ENCODE measurements at regions not wholly inside any gene's neighbourhood (a gene's known extent, or its start where the extent isn't known, plus 50 kb on each side); places are given as distances from the start of the nearest gene placed in this dataset.
"Not testable (repeated sequence)": the region's sequence is repeated elsewhere in the genome, so short reads cannot be mapped to it uniquely, and the experiment has no call there.

DNA sequence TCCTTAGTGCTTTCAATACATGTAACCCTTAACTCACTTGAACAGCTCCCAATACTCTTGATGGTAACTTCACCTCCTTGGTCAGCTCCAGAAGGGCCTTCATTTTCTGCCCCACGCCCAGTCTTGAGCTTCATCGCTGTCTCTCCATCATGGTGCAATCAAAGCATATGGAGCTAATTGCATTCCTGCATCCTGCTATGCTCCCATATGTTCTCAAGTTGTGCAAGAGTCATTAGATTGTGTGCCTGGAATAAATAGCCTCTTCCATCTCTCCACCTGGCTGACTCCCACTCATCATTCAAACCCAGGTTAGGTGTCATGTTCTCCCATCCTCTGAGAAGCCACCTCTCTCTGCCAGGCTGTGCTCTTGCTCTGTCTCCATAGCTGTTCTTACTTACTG lies 364.5 kb upstream of the RGPD4 start:
- DNase-seq (ENCODE audit: low spot score), result no peak

DNA sequence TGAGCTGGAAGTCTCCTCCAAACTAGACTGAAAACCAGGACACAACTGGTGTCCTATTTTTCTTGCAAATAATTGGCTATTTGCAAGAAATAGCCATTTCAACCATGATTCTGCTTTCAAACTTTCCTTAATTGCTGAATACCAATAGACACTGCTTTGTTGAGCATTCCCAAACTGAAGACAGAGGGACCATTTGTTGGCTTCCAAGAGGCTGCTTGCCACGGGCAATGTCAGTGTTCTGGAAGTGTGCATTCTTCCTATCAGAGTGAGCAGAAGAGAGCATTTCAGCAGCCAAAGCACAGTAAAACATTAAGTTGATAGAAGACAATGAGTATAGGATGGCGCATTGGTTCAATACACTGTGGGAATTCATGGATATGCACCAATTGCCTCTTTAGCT lies 360.5 kb upstream of the RGPD4 start:
- DNase-seq (ENCODE audit: low spot score), result peak; percentile 31

DNA sequence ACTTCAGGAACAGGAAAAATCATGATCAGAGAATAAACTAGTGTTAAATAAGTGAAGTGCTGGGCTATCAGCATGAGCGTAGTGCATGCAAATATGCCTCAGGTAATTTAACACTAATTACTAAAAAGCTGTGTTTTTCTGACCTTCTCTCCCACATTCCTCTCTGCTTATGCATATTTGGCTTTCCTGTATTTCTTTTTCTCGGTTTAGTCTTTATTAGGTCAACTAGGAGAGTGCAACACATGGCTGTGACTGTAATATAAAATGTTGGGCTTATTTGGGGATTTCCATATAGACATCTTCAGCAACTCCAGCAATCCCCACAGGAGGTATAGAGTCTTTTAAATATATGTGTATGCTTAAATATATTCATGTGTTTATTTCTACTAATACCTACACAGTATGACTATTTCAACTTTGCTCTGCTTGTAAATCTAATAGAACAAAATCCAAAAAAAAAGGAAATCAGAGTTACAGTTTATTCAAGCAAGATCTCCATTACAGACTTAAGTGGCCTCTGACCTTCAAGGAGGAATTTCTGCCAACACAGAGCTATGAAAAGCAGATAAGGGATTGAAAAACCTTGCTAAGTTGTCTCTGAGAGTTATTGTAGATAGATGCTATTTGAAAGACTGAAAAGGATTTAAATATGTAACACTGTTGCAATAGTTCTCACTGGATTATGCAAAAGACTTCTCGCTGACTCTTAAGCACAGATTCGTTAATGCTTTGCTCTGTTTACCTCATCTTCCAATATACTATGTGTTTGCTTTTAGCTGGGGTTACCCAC lies 359.5 kb upstream of the RGPD4 start:
- no peak for DNase-seq (ENCODE audit: low spot score)

DNA sequence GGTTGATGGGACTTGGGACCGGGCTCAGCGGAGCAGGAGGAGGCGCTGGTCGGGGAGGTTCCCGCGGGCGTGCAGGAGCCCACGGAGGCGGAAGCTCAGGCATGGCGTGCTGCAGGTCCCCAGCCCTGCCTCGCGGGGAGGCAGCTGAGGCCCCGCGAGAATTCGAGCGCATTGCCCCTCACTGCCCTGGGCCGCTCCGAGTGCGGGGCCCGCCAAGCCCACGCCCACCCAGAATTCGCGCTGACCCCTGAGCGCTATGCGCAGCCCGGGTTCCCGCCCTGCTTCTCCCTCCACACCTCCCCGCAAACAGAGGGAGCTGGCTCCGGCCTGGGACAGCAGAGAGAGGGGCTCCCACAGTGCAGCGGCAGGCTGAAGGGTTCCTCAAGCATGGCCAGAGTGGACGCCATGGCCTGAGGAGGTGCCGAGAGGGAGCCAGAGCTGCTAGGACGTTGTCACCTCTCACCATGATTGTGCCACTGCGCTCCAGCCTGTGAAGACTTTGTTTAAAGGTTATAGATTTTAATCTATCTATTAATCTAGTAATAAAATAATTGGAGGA lies 357.2 kb upstream of the RGPD4 start:
- DNase-seq (ENCODE audit: low spot score), result no peak

DNA sequence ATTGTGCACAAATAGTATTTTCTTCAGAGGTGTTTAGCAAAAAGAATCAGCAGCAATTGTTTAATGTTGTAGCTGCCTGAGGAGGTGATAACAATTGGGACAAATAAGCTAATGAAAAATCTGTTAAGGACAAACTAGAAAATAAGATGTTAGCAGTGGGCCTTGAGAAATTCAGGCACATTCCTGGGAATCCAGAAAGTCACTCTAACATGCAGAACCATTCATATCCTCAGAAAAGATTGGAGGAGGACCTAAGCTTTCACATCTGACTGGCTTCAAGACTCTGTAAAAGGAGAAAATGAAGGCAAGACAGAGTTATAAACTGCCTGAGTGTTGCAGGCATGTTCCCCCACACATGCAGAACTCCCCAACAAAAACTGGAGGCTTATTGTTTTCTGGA lies 353.5 kb upstream of the RGPD4 start:
- DNase-seq (ENCODE audit: low spot score), result no peak

DNA sequence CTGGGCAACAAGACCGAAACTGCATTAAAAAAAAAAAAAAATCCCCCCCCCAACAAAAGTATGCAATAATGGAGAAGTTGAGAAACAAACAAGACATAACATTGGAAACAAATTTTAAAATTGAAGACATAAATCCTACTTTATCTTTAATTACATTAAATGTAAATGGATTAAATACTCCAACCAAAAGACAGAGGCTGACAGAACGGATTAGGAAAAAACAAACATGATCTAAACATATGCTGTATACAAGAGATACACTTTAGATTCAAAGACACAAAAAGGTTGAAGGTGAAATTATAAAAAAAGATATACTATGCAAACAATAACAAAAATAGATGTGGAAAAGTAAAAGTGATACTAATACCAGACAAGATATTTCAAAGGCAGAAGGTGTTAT lies 350.8 kb upstream of the RGPD4 start:
- DNase-seq (ENCODE audit: low spot score), result no peak

DNA sequence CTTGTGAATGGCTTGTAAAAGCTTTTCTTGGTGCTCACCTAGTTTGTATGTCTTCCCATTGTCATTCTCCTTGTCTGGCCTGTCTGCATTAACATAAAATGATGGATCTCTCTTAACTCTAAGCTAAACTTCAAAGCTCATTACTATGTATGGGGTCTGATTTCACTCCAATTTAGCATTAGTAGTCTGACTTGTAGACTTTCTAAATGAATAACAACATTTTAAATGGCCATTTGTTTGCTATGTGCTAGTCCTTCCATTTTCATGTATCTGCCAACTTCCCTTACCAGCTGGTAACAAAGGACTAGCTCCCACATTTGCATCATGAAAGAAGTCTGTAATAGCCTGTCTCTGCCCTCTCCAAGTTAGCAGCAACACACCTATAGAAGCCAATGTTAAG lies 324.2 kb upstream of the RGPD4 start:
- no peak for DNase-seq (ENCODE audit: low spot score)

DNA sequence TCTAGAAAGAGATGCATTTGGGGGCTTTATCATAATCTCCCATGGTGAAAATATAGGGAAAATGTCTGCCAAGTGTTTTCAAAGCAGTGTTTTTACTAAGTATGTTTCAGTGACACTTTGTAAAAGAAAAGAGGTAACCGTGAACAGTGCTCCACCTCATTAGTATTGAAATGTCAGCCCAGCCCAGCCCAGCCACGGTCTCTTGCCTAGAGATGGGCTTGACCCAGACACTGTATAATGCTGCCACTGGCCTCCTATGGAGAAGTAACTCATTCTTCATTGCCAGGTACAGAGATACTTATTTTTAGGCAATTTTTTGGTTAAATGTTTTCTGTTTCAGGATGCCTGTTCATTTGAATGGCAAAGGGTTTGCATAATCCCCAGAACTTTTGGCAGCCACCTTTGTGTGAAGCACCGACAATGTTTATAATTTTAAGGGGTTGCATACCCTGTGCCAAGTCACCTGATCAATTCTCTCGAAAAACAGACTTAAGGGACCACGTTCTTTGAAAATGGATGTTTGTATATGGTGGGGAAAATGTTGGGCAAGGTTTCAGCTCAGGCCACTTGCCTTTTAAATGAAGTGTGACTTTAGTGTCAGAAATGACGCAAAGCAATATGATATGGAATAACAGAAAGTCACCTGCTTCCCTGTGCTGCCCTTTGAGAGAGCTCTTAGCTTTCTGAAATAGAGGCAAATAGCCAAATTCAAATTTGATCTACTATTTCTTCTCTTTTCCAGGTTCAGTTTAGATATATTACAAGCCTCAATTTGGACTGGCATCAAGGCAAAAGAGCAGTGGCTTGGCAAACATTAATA lies 314.5 kb upstream of the RGPD4 start:
- no peak for DNase-seq (ENCODE audit: low spot score)

DNA sequence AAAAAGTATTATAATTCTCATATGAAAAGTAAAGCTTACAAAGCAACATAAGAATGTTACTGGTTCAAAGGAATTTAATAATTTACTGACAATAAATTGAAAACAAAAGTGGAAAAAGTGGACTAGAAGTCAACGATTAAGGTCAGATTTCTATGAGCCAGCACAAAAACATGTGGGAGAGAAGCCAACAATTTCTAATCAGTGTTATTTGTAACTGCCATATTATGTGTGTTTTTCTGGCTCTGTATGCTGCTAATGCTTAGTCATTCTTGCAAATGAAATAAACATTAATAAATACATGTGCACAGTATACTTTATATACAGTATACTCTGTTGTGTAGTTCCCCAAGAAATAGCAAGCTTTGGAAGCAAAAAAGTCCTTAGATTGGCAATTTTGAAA lies 301.3 kb upstream of the RGPD4 start:
- DNase-seq (ENCODE audit: low spot score), result no peak

DNA sequence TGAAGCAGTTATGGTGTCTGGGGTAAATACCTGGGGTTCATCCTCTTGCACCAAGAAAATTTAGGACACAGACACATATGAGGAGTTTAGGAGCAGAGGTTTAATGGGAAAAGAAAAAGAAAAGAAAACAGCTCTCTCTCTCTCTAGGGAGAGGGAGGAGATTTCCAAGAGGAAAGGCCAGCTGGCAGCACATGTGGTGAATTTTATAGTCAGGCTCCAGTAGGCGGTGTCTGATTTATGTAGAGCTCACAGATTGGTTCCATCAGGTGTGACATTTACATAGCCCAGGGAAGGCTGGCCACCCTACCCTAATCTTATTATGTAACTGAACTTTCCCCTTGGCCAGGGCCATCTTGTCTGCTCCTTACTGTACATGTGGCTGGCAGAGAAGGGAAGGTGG lies 297.5 kb upstream of the RGPD4 start:
- no peak for DNase-seq (ENCODE audit: low spot score)

DNA sequence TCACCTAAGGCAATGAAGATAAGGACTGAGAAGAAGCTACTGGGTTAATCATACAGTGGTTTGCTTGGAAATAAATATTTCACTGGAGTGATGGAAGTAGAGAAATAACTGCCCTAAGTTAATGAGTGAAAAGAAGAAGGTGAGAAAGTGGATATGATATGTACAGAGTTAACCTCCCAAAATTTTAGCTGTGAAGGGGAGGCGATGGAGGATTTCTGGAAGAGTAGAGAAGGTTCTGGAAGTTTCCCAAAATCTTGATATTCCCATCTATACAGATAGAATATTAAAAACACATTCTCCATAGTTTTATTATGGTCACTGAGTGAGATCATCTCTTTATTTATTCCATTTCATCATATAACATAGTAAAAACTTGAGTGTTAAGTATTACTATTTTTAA lies 296.6 kb upstream of the RGPD4 start:
- no peak for DNase-seq (ENCODE audit: low spot score)

DNA sequence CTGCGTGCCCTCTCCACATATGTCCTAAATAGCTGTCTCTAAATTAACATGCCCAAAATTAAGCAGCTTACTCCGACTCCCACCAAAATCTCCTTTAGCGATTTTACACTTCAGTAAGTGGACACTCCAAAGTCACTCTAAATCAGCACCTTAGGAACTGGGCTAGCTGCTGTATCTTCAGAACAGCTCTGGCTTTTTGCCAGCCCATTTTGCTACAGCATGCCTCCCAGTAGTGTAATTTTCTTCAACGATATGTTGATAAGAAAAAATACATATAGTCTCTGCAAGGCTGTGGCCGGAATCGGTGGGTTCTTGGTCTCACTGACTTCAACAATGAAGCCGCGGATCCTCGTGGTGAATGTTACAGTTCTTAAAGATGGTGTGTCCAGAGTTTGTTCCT lies 291.8 kb upstream of the RGPD4 start:
- DNase-seq (ENCODE audit: low spot score), result no peak

DNA sequence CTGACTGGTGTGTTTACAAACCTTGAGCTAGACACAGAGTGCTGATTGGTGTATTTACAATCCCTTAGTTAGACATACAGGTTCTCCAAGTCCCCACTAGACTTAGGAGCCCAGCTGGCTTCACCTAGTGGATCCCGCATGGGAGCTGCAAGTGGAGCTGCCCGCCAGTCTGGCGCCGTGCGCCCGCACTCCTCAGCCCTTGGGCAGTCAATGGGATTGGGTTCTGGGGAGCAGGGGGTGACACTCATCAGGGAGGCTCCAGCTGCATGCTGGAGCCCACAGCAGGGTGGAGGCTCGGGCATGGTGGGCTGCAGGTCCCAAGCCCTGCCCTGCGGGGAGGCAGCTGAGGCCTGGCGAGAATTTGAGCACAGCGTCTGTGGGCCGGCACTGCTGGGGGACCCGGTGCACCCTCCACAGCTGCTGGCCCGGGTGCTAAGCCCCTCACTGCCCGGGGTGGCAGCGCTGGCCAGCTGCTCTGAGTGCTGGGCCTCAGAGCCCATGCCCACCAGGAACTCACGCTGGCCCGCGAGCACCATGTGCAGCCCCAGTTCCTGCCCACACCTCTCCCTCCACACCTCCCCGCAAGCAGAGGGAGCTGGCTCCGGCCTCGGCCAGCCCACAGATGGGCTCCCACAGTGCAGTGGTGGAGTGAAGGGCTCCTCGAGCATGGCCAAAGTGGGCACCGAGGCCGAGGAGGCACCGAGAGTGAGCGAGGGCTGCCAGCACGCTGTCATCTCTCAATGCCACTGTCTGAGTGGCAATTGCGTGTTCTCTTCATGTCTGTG lies 290.6 kb upstream of the RGPD4 start:
- not testable (repeated sequence) for DNase-seq (ENCODE audit: low spot score)

DNA sequence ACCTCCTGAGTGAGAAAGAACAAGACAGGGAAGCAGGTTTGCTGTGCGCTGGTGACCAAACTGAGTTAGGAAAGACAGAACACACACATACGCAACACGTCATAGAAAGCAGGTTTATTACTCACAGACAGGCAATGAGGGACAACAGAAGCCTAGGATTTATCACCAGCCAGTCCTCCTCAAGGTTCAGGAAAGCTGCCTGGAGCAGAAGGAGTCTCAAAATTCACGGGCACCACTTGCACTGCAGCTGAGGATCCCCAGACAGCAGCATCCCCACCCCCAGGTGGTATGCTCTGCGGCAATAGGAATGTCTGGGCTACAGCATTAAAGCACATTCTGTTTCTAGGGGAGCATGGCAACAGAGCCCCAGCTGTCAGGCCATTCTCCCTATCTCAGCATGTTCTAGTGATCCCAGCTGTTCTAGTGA lies 284.4 kb upstream of the RGPD4 start:
- DNase-seq (ENCODE audit: low spot score), result peak; percentile 26

DNA sequence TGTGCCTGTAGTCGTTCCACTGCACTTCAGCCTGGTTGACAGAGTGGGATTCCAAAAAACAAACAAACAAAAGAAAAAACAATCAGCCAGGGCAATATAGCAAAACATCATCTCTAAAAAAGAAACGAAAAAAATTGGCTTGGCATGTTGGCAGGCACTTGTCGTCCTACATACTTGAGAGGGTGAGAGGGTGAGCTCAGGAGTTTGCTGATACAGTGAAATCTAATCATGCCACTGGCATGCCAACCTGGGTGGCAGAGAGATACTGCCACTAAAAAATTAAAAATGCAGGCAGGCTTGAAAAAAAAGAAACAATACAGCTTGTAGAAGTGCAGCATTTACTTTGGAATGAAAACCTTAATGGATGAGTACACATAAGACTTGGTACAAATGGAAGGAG lies 282.9 kb upstream of the RGPD4 start:
- DNase-seq (ENCODE audit: low spot score), result no peak

DNA sequence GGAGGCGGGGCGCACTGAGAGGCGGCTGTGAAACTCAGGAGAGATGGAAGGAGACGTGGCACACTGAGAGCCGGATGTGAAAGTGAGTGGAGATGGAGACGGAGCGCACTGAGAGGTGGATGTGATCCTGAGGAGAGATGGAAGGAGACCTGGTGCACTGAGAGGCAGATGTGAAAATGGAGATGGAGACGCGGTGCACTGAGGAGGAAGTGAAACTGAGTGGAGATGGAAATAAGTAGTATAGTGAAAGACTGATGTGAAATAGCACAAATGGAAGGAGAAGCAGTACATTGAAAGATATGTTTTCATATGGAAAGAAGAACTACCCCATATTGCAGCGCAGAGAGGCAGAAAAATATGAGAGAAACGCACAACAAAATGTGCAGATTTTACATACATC lies 281.6 kb upstream of the RGPD4 start:
- DNase-seq (ENCODE audit: low spot score), result no peak

DNA sequence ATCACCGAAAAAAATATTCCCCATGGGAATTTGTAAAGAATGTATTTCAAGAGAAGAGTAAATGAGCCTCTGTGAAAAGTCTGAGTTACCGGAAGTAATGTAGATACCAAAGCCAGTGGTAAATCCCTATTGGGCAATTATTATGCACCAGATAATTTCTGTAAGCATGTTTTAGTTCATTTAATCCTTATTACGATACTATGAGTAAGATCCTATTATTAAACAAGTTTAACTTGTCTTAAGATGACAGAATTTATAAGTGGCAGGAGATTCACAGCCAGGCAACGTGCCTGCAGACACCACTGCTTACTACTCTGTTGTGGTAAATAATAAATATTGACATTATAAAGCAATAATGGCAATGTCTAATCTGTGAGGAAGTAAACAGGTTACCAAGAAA lies 280.8 kb upstream of the RGPD4 start:
- DNase-seq (ENCODE audit: low spot score), result no peak

DNA sequence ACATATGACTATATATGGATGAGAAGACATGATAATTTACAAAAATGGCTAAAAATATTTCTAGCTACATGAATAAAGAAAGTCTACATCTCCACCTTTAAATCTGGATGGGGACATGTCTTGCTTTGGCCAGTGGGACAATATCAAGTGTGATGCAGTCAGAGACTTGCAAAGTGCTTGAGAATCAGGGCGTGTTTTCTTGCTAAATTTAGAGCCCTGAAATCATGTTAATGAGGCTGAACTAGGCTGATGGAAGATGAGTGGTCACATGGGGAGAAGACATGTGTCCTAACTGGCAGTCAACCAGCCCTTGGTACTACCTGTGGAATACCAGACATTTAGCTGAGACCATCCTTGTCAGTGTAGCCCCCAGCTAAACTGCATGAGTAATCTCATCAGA lies 278.5 kb upstream of the RGPD4 start:
- no peak for DNase-seq (ENCODE audit: low spot score)

DNA sequence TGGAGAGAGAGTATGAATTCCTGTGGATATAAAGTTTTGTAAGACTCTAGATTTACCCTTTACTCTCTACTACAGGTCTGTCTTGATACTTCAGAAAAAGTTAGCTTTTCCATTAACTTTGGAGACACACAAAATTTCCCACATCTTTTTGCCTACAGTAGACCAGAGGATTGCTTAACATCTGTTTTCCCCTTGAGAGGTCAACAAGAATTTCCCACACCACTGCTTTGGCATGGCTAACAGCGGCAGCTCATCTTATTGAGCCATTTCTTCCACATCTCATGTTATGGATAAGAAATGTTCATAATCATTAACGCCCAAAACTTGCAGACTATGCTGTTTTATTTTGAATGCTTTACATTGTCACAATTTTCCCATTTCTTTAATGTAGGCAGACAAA lies 273.6 kb upstream of the RGPD4 start:
- no peak for DNase-seq (ENCODE audit: low spot score)

DNA sequence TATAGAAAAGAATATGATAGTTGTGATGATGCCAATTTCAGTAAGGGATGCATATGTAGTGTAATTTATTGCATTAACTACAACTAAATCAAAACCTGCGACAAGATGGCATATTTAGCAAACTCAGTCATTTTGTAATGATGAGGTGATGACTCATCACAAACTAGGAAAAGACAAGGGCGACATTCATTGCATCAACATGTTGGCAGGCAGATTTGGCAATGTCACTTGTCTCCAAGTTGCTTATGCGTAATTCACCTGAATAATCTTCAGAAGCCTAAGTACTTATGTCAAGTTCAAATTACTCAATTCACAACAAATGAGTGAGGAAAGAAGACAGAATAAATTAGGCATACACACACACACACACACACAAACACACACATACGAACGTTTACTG lies 273.2 kb upstream of the RGPD4 start:
- DNase-seq (ENCODE audit: low spot score), result peak; percentile 60

DNA sequence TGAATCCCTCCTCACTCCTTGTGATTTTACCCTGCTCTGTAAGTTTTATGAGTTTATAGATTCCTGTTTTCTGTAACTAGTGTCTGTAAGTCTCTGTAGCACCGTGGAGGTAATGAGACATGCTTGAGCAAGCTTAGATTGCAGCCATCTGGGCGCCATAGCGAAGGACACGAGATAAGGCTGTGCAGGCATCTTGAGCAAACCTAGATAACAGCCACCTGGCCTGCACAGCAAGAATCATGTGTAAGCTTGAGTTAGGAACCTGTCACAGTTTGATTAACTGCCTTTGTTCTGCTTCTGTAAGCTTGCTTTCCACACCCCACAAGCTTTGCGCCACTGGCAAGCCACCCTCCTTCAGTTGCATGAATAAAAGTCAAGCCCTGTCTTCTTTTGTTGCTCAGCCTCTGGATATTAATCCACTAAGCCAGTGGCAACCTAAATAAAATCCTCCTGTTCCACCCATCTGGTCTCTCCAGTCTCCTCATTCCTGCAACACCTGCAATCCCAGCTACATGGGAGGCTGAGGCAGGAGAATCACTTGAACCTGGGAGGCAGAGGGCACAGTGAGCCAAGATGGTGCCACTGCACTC lies 270.6 kb upstream of the RGPD4 start:
- DNase-seq (ENCODE audit: low spot score), result no peak

DNA sequence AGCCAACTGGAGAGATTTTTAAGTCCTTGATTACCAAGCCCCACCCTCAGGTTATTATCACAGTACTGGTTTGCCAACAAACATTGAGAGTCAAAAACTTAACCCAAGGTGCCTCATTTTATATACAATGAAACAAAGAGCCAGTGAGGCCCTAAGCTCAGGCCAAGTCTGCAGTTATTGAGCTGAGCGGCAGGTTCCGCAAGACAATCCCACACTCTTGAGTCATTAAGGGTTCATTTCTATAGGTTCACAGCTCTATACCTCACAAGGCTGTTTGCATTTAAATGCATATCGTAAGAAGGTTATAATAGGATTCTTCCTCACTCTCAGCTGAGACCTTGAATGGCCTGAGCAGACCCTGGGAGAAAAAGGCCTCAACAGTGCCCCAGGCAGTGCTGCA lies 268.4 kb upstream of the RGPD4 start:
- DNase-seq (ENCODE audit: low spot score), result no peak
